Activated CD8-positive, alpha-beta memory T cell treated with anti-CD3 and anti-CD28 coated beads, Interleukin-2, amount 50 U/mL, for 24 hours (primary cell): ENCODE measurements at regions not wholly inside any gene's neighbourhood (a gene's known extent, or its start where the extent isn't known, plus 50 kb on each side); places are given as distances from the start of the nearest gene placed in this dataset.
A peak's percentile ranks its signal among the peaks of the same experiment; 100 is the strongest.

ENCODE experiments used
- DNase-seq: peaks from one replicate; pipeline ENCODE4 v3.0.0-alpha.2; 2020; ENCODE audit errors: extremely low read depth

DNA sequence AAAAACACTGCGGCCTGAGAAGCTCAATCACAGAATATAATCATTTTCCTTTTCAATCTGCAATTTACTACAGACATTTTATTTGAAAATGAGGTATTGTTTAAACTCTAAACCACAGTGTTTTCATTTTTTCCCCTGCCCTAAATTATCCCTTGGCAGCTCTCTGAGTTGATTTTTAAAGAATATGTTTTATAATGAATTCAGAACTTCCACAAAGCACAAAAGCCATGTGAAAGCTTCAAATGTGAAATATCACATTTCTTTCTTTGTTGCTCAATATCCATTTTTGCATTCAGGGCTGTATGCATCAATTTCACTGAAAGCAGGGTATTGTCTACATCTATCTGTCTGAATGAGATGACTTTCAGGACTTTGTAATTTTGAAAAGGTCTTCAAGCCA is 813.6 kb upstream of the ALCAM start:
- DNase-seq: no peak

- DNase-seq: no peak
These were observed 812.3 kb upstream of the ALCAM start for GRCh38 chr3:104554425-104554824.

GRCh38 chr3:104555728-104556127 is 811.0 kb upstream of the ALCAM start:
- DNase-seq: no peak

GRCh38 chr3:104556372-104557078 is 810.2 kb upstream of the ALCAM start:
- no peak for DNase-seq

- DNase-seq: no peak
These were observed 805.4 kb upstream of the ALCAM start for GRCh38 chr3:104561324-104561723.

GRCh38 chr3:104564045-104564643 is 802.6 kb upstream of the ALCAM start:
- DNase-seq: peak; percentile 9

GRCh38 chr3:104566054-104566453 is 800.7 kb upstream of the ALCAM start:
- DNase-seq: no peak

GRCh38 chr3:104575634-104576033 is 791.1 kb upstream of the ALCAM start:
- DNase-seq: no peak

DNA sequence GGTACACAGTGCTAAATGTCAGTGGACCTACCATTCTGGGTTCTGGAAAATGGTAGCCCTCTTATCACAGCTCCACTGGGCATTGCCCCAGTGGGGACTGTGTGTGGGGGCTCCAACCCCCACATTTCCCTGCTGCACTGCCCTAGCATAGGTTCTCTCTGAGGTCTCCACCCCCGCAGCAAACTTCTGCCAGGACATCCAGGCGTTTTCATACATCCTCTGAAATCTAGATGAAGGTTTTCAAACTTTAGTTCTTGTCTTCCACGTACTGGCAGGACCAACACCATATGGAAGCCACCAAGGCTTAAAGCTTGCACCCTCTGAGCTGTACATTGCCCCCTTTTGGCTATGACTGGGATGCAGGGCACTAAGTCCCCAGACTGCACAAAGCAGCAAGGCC is 788.2 kb upstream of the ALCAM start:
- no peak for DNase-seq

- DNase-seq: no peak
These were observed 784.6 kb upstream of the ALCAM start for GRCh38 chr3:104582092-104582491.

DNA sequence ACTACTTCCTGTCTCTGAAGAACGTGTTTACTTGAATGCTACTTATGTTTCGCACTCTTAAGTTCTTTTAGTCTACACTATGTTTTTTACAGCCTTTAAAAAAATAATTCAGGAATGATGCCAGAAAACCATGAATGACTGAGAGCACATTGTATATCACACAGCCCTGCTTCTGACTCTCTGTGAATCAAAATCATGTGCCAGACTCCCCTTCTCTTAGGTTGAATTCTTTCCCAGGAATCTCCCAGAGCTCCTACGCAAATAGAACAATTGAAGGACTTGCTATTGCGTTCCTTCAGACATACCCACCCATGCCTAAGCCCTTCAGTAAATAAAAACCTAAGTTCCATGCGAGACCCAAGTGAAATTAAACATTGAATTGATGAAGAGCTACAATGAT is 782.0 kb upstream of the ALCAM start:
- no peak for DNase-seq

DNA sequence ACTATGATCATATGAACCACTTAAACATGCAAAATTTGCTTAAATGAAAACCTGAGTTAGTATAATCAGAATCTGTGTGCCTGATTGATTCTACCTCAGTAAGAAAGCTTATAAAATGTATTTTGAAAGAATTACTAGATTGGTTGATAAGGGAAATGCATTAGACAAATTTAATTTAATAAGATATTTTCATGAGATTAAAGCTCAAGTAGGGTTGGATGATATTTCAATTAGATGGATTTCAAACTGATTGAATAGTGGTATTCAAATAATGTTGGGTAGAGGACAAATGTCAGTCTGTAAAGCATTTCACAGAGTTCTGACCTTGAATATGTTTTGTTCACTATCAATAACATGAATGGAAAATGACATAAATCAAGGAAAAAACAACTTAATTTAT is 780.4 kb upstream of the ALCAM start:
- DNase-seq: no peak

GRCh38 chr3:104588442-104588841 is 778.3 kb upstream of the ALCAM start:
- no peak for DNase-seq

GRCh38 chr3:104591776-104592175 is 774.9 kb upstream of the ALCAM start:
- no peak for DNase-seq

DNA sequence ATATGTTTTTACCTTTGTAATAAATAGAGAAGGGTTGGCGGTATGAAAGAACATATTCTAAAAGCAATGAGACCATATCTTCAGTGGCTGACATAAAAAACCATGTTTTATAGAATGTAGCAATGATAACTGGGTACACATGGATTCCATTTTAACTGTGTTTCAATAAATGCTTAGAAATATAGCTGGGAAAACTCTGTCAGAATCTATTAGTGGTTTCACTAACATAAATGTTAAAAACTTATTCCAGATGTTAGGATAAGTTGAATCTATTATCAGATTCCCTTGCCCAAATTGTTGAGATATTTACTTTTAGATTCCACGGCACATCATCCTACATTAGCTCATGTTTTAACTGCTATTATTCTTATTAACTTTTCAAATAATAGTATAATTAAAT is 772.2 kb upstream of the ALCAM start:
- DNase-seq: no peak

DNA sequence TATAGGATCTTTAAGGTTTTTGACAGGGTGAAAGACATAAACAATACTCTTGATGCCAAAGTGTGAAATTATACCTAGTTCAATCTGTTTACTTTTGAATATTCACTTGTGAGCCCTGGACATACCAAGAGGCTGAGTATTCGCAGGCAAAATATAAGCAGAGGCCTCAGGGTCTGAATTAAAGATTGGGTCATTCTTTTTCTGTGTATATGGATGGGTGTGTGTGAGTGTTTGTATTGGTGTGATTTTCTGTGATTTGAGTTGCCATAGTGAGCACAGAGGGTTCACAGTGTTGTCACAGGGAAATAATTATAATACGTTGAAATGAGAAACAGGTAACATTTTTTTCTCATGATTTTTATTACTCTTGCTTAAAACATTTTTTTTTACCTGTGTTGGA is 770.7 kb upstream of the ALCAM start:
- no peak for DNase-seq

DNA sequence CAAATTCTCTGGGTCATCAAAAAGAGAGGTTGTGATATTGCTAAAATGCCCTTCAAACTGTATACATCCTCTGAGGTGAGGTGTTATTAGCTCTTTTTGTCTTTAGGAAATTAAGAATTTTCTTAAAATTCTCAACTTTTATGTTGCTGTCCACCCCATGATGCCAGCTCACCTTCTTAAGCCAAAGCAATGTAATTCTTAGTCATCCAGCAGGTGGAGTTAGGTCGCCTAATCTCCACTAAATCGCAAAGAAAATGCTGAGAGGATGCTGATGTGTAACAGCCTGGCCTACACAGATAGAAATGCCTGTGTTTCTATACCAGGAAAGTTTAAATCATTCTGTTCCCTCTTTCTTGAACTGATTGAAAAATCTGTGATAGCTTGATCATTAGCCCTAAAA is 770.2 kb upstream of the ALCAM start:
- no peak for DNase-seq

DNA sequence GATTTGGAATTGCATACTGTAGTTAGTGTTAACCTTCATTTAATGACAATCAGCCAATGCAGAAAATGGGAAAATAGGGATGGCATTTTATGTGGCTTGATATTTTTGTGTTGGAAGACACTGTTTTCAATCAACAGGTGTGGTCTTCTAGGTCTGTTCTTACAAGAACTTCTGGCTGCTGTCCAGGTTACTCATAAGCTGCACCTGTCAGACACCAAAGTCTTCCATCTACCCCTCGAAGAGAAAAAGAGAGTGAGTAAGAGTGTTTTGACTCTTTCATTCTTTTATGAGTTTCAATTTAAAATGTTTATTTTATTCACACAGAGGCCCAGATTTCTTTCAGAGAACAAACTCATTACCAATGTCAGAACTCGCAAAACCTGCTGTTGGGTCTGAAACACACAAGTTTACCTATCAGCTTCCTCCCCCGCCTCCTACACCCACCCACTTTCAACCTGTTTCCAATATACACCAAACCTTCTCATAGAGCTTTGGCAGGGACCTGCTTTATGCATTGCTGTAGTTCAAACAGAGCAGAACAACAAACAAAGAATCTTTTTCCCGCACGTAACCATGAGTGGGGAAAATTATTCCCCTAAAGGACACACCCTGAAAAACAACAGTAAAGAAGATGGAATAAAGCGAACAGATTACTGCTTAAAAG is 767.7 kb upstream of the ALCAM start:
- DNase-seq: no peak

DNA sequence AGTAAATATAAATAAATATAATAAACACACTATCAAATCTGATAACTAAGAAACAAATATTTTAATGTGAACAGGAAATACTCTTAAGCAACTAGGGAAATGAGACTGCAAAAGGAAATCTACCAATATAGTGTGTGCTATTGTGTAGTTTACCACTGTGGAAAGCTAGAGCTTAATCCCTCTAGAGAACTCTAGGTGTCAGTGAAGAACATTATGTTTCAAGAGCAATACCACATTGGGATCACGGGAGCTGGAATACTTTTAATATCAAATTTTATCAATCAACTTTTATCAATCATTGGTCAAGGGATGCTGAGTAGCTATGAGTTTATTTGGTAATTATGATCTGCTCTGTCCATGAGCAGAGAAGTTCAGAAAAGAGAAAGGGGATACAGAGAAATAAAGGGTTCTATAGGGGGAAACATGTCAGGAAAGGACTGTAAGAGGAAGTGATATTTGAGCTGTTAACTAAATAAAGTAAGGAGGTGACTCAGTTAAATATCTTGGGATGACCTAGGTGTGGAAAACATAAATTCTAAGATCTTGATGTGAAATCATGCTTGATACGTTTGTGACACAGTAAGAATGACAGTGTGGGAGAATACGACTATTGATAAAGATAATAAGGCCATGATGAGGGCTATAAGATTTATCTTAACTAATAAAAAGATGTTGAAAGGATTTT is 762.2 kb upstream of the ALCAM start:
- no peak for DNase-seq

GRCh38 chr3:104606812-104607211 is 759.9 kb upstream of the ALCAM start:
- DNase-seq: no peak

- DNase-seq: no peak
These were observed 755.7 kb upstream of the ALCAM start for GRCh38 chr3:104610730-104611652.

DNA sequence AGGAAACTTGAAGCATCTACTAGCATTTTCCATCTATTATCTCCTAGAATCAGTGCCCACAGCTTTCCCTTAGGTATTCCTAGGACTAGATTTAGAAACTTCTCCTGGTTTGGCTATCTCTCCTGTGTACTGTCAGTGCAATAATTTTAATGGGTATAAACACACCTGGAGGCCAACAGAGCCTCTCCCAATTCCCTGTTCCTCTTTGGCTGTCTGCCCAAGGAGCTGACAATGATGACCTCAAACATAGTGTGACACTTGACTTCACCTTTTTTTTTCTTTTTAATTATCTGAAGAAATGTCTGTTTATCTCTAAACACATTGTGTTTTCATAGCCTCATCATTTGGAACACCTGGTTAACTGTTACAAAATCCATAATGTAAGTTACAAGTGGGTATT is 754.5 kb upstream of the ALCAM start:
- DNase-seq: no peak
